ENCODE measurements at regions not wholly inside any gene's neighbourhood (a gene's known extent, or its start where the extent isn't known, plus 50 kb on each side); places are given as distances from the start of the nearest gene placed in this dataset.
"Not testable (repeated sequence)": the region's sequence is repeated elsewhere in the genome, so short reads cannot be mapped to it uniquely, and the experiment has no call there.

- H4K20me1 ChIP-seq (ENCODE audit: insufficient read depth), result no peaks in the 10 kb centered on the region
- H2AFZ ChIP-seq (ENCODE audit: low read depth), result no peak overlapping the region
- no peak overlapping the region for H3K4me3 ChIP-seq (IDR thresholded peaks at IDR 0.05; ENCODE audit: insufficient read depth, low read depth, low read length)
- no peaks in the 10 kb centered on the region for H3K27me3 ChIP-seq (ENCODE audit: insufficient read depth, low read depth)
- no peaks in the 10 kb centered on the region for H3K4me1 ChIP-seq (ENCODE audit: low read depth, poor library complexity, severe bottlenecking)
- no peak overlapping the region for H3K9ac ChIP-seq
- no peak overlapping the region for H3K27ac ChIP-seq
- H3K36me3 ChIP-seq (ENCODE audit: insufficient read depth), result no peaks in the 10 kb centered on the region
- no peaks in the 10 kb centered on the region for H3K79me2 ChIP-seq (ENCODE audit: insufficient read depth, low read depth)
- no peak for TF ChIP-seq CTCF (conservative IDR thresholded peaks at IDR 0.05; ENCODE audit: low read depth, low read length)
- no peak overlapping the region for H3K4me2 ChIP-seq
Measured at GRCh38 chr4:188665491-188666457, 526.5 kb downstream of the TRIML1 start.

- not testable (repeated sequence) for H3K4me3 ChIP-seq (IDR thresholded peaks at IDR 0.05; ENCODE audit: insufficient read depth, low read depth, low read length); H3K9ac ChIP-seq; H2AFZ ChIP-seq (ENCODE audit: low read depth); H3K27ac ChIP-seq; H3K36me3 ChIP-seq (ENCODE audit: insufficient read depth); H4K20me1 ChIP-seq (ENCODE audit: insufficient read depth); H3K27me3 ChIP-seq (ENCODE audit: insufficient read depth, low read depth); H3K4me1 ChIP-seq (ENCODE audit: low read depth, poor library complexity, severe bottlenecking); H3K4me2 ChIP-seq; H3K79me2 ChIP-seq (ENCODE audit: insufficient read depth, low read depth)
Measured at GRCh38 chr4:188678691-188679090, 539.5 kb downstream of the TRIML1 start.

GRCh38 chr4:188680004-188680666, 540.9 kb downstream of the TRIML1 start:
- H3K79me2 ChIP-seq (ENCODE audit: insufficient read depth, low read depth), result no peaks in the 10 kb centered on the region
- H4K20me1 ChIP-seq (ENCODE audit: insufficient read depth), result no peaks in the 10 kb centered on the region
- H2AFZ ChIP-seq (ENCODE audit: low read depth), result no peak overlapping the region
- no peaks in the 10 kb centered on the region for H3K36me3 ChIP-seq (ENCODE audit: insufficient read depth)
- no peaks in the 10 kb centered on the region for H3K4me1 ChIP-seq (ENCODE audit: low read depth, poor library complexity, severe bottlenecking)
- no peak overlapping the region for H3K27ac ChIP-seq
- H3K27me3 ChIP-seq (ENCODE audit: insufficient read depth, low read depth), result no peaks in the 10 kb centered on the region
- H3K9ac ChIP-seq, result no peak overlapping the region
- H3K4me2 ChIP-seq, result no peak overlapping the region
- no peak overlapping the region for H3K4me3 ChIP-seq (IDR thresholded peaks at IDR 0.05; ENCODE audit: insufficient read depth, low read depth, low read length)
- TF ChIP-seq CTCF (conservative IDR thresholded peaks at IDR 0.05; ENCODE audit: low read depth, low read length), result no peak

GRCh38 chr4:188680667-188681063, 541.4 kb downstream of the TRIML1 start:
- H3K27me3 ChIP-seq (ENCODE audit: insufficient read depth, low read depth), result no peaks in the 10 kb centered on the region
- H3K79me2 ChIP-seq (ENCODE audit: insufficient read depth, low read depth), result no peaks in the 10 kb centered on the region
- H3K27ac ChIP-seq, result no peak overlapping the region

More at GRCh38 chr4:188680667-188681063, 541.4 kb downstream of the TRIML1 start:
- no peak overlapping the region for H3K4me2 ChIP-seq
- H3K9ac ChIP-seq, result no peak overlapping the region
- H3K4me3 ChIP-seq (IDR thresholded peaks at IDR 0.05; ENCODE audit: insufficient read depth, low read depth, low read length), result no peak overlapping the region
- no peaks in the 10 kb centered on the region for H4K20me1 ChIP-seq (ENCODE audit: insufficient read depth)
- H3K36me3 ChIP-seq (ENCODE audit: insufficient read depth), result no peaks in the 10 kb centered on the region
- no peak overlapping the region for H2AFZ ChIP-seq (ENCODE audit: low read depth)
- TF ChIP-seq CTCF (conservative IDR thresholded peaks at IDR 0.05; ENCODE audit: low read depth, low read length), result no peak
- H3K4me1 ChIP-seq (ENCODE audit: low read depth, poor library complexity, severe bottlenecking), result no peaks in the 10 kb centered on the region
